GM21390 (cell line): ENCODE measurements at regions not wholly inside any gene's neighbourhood (a gene's known extent, or its start where the extent isn't known, plus 50 kb on each side); places are given as distances from the start of the nearest gene placed in this dataset.

Source experiments
- ATAC-seq: cut with Tn5 transposase; IDR thresholded peaks from one replicate; pipeline ENCODE4 v1.9.1; 2021; ENCODE audit not compliant: unreplicated experiment

DNA sequence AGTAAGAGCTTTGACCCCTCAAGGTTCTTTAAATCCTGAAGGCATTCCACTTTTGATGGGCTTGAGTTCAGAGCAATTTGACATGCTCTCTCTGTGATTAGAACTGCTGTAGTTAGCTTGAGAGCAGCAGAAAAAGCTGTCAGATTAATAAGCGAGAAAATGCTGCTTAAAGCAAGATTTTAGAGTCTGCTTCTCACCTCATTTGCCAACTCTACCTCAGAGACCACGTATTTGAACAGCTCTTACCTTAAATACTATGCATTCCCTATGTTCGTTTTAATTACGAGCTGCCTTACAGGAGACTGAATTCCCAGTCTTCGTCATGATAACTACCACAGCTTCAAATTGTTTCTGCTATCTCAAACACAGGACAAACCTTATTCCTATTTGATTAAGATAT is 253.4 kb downstream of the SLITRK6 start:
- no peak for ATAC-seq

DNA sequence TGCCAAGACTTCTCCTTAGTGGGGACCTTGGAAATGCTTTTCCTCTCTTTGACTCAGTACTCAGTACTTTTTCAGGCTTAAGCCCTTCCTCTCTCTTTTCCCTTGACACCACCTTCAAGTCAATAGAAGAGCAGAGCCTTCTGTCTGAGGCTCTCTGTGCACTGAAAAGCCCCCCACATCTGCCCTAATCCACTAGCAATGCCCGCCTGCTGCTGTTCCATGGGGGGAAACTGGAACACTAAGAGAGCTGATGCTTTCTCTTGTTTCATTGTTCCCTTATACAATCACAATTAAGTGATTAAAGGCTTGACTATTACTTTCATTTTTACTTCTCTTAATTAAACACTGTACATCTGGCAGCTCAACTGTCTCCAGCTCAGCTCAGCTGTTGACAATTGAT is 254.5 kb downstream of the SLITRK6 start:
- ATAC-seq: no peak

DNA sequence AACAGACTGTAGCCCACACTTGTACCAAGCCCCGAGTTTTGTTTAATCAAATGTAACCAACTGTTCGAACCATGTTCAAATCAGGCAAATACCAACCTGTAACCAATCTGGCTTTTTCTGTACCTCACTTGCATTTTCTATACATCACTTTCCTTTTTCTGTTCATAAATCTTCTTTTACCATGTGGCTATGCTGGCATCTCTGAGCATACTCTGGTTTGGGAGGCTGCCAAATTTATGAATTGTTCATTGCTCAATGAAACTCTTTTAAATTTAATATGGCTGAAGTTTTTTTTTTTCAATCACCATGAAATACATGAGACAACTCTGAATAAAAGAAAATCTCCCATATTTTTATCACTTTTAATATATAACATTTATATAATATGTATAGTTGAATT is 256.1 kb downstream of the SLITRK6 start:
- no peak for ATAC-seq

DNA sequence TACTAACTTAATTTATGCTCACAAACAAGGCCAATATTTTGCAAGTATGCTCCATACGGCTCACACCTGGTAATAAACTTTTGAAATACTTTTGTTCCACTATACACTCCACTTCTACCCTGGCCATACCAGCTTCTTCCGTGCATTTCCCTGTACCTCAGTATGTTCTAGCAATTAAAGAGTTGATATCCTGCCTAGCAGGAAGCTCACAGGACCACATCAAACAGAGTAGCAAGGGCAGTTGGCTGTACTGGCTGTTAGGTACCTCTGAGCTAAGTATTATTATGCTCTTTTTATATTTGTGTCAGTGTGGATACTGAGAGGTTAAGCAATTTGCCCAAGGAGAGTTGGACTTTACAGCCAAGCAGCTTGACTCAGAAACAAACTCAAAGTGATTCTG is 257.7 kb downstream of the SLITRK6 start:
- ATAC-seq: no peak

DNA sequence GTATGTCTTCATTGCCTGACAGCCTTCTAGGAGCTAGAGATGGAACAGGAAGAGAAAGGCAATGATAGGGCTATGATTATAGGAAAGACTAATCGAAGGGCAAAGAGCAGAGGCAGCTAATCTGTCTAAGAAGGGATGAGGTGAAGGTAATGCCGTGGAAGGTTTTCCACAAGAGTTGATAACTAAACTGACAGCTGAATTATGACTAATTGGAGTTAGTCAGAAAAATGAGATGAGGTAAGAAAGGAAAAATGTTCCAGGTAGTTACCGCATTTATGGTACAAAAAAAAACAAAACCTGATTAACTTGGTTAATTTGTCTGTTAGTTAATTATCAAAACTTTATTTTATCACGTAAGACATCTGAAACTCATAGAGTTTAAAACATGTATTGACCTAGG is 260.3 kb downstream of the SLITRK6 start:
- no peak for ATAC-seq

DNA sequence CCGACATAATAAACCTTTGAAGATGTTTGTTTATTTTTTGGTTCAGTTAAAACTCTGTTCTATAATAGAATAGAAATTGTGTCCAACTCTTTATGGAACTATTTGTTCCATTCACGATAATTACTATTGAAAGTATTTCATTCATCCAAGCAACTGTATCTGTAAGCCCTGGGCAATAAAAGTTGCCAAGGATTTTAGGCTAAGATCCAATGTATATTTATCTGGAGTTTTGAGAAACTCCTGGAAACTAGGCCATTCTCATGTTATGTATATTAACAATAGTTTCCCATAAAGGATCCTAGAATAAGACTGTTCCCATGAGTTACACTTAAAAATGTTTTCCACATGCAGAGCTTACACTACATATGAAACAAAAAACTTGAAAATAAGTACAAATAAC is 261.6 kb downstream of the SLITRK6 start:
- ATAC-seq: no peak

DNA sequence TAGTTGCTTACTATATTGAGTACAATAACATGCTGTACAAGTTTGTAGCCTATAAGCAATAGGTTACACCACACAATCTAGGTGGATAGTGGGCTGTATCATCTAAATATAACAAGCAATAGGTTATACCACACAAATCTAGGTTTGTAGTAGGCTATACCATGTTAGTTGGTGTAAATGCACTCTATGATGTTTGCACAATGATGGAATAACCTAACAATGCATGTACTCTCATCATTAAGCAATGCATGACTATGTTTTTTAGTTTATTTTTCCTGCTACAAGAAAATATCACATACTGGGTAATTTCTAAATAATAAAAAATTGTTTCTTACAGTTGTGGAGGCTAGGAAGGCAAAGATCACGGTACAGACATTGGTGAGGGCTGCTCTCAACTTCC is 262.5 kb downstream of the SLITRK6 start:
- ATAC-seq: no peak

DNA sequence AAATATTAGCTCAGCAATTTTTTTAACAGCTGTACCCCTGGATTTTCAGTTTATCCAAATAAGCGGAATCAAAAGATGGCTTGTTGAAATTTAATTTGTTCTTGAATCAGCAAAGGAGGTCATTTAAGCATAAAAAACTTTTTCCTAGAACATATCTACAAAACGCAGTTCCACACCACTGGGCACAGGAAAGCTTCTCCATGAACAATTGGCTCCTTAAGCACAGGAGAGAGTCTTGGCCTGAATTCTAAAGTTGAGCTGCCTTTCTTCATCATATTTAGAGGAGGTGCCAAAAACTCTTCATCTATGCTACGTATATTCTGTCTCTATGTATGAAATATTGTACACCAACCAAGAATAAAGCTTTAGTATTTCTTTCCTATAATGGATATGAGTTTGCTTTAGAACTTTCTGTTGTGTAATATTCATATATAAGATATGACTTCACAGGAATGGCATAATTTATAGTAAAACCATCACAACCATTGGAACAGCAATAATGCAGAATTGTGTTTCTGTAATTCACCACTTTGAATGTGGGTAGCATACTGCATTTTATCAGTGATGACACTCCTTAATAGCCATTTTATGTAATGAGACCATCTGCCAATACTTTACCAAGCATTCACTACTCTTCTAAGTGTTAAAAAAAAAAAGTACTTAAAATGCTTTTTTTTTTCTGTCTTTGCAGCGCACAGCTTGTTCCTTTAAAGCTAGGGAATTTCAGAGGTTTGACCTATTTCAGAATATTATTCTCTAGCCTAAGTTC is 263.7 kb downstream of the SLITRK6 start:
- no peak for ATAC-seq

DNA sequence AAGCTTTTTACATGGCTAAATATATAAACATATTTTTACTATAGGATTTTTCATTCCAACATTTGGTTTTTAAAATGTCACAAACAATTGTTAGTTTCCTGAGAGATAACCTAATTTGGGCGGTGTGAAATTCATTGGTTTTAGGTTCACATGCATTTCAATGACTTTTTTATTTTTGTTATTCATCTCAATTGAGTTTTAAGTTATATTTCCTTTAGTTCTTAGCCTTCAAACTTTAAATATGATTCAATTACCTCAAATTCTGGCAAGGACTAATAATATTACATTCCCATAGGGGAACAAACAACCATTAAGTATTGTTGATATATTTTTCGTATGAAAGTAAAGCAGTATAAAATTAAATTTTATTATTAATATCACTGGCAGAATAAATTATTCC is 265.3 kb downstream of the SLITRK6 start:
- ATAC-seq: no peak

DNA sequence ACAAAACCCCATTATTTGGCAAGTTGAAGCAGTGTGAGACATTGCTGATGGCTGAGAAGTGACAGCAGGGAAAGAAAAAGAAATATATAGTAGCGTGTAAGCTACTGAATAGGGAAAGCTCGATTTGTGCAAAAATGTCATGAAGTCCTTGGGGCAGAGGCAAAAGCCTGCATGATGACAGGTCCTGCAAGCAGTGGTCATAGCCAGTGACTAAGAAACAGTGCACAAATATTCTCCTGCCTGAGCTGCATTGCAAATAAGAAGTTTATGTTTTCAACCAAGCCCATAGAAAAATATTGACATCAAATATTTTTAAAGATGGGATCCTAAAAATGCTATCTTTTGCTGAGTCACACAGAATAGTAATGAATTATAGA is 270.0 kb downstream of the SLITRK6 start:
- ATAC-seq: no peak

DNA sequence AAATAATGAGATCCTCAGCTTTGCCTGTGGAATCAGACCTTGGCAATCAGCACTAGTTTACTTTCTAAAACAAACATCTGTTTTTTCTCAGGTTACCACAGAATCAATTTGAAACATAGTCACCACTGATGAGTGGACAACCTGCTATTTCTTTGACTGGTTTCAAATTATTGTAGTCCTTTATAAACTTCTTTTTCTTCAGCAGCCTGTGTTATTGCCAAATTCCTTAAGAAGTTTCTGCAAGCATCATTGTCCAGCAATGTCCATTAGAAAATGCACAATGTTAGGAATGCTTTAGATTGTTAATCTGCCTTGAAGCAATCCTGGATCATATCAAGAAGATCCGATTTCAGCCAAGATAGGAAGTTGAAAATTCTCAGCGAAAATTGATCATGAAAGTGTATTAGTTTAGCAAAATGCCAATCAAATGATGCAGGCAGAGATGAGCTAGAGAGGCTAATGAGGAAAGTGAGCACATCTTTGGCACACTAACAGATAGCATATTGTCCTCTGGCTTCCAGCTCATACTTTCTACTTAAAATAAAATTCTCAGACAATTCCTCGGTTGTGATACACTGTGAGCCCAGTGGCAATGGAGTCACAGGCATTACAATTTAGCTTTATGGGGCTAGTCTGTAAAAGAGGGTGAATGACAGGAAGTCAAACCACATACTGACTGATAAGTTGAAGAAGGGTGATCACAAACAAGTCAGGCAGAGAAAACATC is 270.6 kb downstream of the SLITRK6 start:
- no peak for ATAC-seq

DNA sequence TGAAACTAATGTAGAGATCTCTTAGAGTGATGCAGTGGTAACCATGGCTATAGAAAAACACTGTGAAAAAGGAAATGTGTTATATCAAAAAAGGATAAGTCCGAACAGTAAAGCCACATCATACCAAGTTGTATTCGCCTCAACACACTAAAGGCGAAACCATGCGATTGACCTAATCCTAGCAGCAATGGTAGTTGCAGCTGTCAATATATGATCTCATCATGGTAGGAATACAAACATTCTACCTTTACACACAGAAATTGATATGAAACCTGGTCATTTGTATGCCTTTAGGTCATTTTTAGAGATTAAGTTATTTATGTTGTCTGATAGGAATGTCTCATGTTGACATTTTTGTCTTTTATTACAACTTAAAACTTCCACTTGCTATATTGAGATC is 271.9 kb downstream of the SLITRK6 start:
- ATAC-seq: no peak

DNA sequence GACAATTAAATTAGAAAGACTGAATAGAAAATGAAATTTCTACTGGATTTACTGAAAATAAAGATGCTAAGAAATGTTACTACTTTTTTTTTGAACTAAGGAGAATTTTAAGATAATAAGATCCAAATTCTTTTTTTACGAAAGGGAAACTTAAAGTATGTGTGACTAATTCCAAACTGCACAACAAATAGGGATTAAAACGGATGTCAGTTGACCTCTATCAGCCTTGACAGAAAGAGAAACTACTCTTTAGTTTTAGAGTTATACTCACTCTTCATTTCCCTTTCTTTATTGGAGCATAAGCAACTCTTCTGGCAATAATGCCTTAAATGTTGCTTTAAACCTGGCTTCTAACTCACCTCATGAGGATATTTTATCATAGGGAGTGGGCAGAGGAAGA is 273.8 kb downstream of the SLITRK6 start:
- no peak for ATAC-seq

DNA sequence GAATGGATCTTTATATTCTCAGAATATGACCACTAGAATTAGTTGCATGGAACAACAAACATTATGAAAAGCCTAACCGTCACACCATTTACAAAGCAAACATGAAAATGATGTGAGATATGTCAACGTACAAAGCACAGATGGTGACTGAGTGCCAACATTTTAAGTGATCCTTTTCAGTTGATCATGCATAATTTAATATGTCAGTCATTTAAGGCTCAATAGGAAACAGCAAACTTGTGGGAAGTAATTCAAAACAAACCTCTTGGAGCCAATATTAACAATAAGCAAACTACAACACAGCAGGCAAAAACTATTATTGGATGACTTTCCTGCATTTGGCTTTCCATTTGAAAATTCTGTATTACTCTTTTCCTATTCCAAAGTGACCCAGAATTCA is 277.6 kb downstream of the SLITRK6 start:
- no peak for ATAC-seq

DNA sequence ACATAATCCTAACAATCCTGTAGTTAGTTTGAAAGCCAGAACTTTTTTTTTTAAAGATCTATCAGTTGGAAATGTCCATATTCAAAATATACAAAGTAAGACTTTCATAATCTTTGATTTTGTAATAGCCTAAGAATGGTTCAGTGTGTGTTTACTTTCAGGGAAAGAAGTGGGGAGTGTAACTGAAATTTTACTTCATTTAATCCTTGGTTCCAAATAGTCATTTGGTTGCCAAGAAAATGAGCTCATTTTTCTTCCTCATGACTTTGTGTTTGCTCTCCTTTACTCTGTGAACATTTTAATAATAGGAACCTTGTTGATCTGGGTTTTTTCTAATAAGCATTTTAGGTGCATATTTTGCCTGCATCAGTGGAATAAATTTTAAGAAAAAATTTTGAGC is 278.8 kb downstream of the SLITRK6 start:
- no peak for ATAC-seq

DNA sequence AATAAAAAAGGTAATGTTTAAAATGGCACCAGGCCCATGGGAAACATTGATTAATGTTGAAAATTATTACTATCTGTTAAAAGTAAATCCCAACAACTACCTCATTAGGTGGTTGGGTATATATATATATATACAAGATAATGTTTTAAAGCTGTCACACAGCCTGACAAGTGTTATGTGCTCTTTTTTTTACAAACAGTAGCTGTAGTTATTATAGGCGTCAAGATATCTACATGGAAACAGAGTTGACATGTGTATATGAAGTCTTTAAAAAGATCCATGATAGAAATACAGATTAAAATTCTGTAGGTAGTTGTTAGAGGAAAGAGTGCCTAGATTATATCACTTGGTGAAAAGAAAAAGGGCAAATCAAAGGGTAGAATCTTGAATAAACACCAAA is 279.9 kb downstream of the SLITRK6 start:
- no peak for ATAC-seq

DNA sequence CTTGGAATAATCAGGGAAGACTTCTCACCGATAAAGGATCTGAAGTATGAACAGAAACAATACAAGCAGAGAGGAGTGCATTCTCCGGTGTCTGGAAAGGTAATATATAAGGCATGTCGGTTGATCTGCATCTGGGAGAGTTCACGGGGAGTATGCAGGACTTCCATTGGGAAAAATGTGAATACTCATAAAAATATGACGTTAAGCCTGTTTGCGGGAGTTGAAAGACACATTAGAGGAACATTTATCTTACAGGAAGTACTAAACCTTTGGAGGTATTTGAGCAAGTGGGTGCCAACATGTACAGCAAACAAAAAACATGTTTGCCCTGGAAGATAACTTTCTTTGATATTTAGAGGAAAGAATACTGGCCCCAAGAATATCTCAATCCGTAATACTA is 286.8 kb downstream of the SLITRK6 start:
- ATAC-seq: no peak

DNA sequence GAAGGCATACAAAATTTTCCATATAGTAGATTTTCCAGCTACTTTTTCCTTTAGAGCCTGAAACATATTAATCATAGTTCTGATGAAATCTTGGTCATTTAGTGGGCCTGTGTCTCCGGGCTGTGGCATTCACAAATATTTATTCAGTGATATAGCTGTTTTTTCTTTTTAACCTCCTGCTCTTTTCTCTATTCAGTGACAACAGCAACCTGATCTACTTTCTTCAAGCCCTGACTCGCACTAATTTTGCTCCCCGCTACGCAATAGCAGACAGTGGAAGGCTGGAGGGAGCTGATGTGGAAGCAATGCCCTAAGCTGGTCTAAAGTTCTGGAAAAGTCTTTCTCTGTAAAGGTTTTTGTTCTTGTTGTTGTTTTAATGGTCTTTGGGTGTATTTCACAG is 289.7 kb downstream of the SLITRK6 start:
- no peak for ATAC-seq

DNA sequence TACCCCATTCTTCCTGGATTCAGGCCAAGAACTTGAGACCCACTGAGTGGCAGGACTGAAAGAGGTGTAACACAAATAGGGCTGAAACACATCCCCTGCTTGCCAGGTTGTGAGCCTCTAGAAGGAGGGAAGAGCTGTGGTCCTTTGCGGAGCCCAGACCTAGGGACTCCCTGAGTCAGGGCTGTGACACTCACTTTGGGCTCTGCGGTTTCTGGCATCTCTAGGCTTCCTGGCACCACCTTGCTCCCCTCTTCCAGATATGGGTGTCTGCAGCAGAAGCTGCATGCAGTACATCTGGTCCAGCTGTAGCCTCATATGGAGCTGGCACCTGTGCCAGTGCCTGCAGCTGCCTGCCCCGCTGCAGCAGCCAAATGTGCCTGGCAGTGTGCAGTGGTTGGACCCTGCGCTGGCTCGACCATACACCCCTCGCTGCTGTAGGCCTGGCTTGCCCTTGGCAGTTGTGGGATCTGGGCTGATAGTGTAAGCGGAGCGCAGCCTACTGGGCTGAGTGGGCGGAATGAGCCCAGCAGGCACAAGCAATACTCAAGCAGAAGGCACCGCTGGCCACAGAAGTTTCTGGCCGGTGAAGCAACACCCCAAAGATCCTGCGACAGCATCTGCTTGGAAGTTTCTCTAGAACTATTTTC is 290.4 kb downstream of the SLITRK6 start:
- ATAC-seq: no peak

DNA sequence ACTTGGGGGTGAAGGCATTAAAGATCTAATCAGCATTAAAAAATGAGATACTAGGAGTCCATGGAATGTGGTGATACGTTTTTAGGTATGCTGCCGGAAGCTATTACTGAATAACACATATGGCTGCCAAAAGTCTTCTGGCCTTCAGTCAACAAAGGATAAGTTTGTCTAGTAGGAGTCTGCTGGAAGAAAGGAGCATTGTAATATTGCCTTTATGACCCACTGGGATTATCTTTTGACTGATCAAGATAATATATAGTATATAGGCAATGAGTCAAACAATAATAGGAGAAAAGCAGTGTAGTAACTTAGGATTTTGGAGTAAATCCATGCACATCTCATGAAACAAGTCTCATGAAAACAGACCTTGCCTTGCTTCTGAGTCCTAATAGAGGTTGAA is 295.4 kb downstream of the SLITRK6 start:
- no peak for ATAC-seq

DNA sequence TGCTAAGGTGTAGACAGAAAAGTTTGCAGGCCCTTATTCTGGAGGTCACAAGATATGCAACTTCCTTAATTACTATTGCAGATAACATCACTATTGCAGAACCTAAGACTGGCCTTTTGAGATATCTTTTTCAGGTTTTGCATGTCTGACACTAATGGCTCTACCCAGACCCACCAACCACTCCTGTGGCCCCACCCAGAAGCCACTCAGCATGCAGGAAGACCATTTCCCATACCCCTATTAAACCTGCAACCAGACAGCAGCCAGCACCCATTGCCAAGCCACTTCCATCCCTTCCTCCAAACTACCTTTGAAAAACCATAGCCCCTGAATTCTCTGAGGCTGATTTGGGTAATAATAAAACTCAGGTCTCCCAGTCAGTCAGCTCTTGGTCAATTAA is 297.6 kb downstream of the SLITRK6 start:
- no peak for ATAC-seq

DNA sequence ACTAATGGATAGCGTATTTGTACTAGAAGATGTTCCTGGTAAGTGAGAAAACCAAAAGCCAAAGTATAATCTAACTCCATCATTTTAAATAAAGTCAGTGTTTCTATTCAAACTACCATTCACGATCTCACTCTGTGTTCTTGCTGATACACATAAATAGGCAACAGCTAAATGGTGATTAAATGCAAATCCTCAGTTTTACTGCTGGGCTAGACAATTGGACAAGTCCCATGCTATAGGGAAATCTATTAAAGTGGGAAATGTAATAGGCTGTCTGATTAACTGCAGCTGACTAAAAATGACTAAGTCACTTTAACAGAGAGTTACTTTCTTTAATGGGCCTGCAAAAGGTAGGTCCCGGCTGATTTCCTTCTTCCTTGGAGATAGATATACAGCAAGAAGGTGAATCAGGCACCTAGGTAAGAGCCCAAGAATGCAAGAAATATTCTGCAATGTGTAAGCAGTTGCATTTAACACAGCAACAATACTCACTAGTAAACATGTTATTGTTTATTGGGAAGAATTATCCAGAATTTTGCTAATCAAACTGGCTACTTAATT is 298.4 kb downstream of the SLITRK6 start:
- no peak for ATAC-seq
